ENCODE measurements at regions not wholly inside any gene's neighbourhood (a gene's known extent, or its start where the extent isn't known, plus 50 kb on each side); places are given as distances from the start of the nearest gene placed in this dataset.

GRCh38 chr4:73675623-73676022 is 55.4 kb upstream of the RASSF6 start:
- Histone ChIP-seq H3K27ac (ENCODE audit: low read length) (peak overlapping the region; percentile 96), H3F3A (ENCODE audit: low read length, unreplicated experiment) (peaks cover 35% of the 10 kb centered on the region), H4K20me1 (ENCODE audit: low read length) (no peaks in the 10 kb centered on the region), H2AFZ (ENCODE audit: low read length) (no peak overlapping the region), H3K4me1 (ENCODE audit: insufficient read depth, low read length) (peaks cover 69% of the 10 kb centered on the region), H3K79me2 (ENCODE audit: low read length) (no peaks in the 10 kb centered on the region), H3K9ac (ENCODE audit: low read length) (peak overlapping the region; percentile 92), H3K9me2 (replicated peaks; ENCODE audit: low read length) (no peaks in the 10 kb centered on the region), H3K27me3 (ENCODE audit: low read length) (no peaks in the 10 kb centered on the region), H3K36me3 (ENCODE audit: low read depth, low read length) (no peaks in the 10 kb centered on the region), H3K9me3 (ENCODE audit: low read length) (no peaks in the 10 kb centered on the region), H3K4me3 (ENCODE audit: low read length) (no peak overlapping the region), H3K4me2 (ENCODE audit: low read length) (peak overlapping the region; percentile 62)
- ChIA-PET POLR2A (ENCODE audit: unreplicated experiment) (interaction anchor here (0.6 to 1.5 kb wide), 4 partner anchors 32 to 381 kb away, joined by 3 to 5 read pairs (median 4); no protein-coding TSS in a partner anchor), CTCF (interaction anchor here (1.6 kb wide), 1 partner anchor 189 kb away, joined by 7 read pairs; no protein-coding TSS in a partner anchor)
- no peak for TF ChIP-seq CTCF (conservative IDR thresholded peaks at IDR 0.05; ENCODE audit: low read depth, low read length)
- no peak for DNase-seq
- BruUV-seq (replicated peaks): no TSS peak
- no peak for ATAC-seq
- intact Hi-C loops (cut with micrococcal nuclease): loop anchor here (2.0 to 5.0 kb wide), 2 partner anchors 189 to 247 kb away; no protein-coding TSS in a partner anchor

GRCh38 chr4:73676136-73676535 is 55.9 kb upstream of the RASSF6 start:
- Histone ChIP-seq H3K4me2 (ENCODE audit: low read length) (peak overlapping the region; percentile 62), H2AFZ (ENCODE audit: low read length) (no peak overlapping the region), H3K79me2 (ENCODE audit: low read length) (no peaks in the 10 kb centered on the region), H3K4me1 (ENCODE audit: insufficient read depth, low read length) (peaks cover 74% of the 10 kb centered on the region), H3K9me2 (replicated peaks; ENCODE audit: low read length) (no peaks in the 10 kb centered on the region), H3K4me3 (ENCODE audit: low read length) (no peak overlapping the region), H3K27ac (ENCODE audit: low read length) (peak overlapping the region; percentile 96), H4K20me1 (ENCODE audit: low read length) (no peaks in the 10 kb centered on the region), H3K9me3 (ENCODE audit: low read length) (no peaks in the 10 kb centered on the region), H3K9ac (ENCODE audit: low read length) (peak overlapping the region; percentile 92), H3F3A (ENCODE audit: low read length, unreplicated experiment) (peaks cover 35% of the 10 kb centered on the region), H3K27me3 (ENCODE audit: low read length) (no peaks in the 10 kb centered on the region), H3K36me3 (ENCODE audit: low read depth, low read length) (no peaks in the 10 kb centered on the region)
- POLR2A ChIA-PET (ENCODE audit: unreplicated experiment): interaction anchor here (0.5 to 1.5 kb wide), 7 partner anchors 32 to 380 kb away, joined by 3 to 6 read pairs (median 4); no protein-coding TSS in a partner anchor
- intact Hi-C loops (cut with micrococcal nuclease): loop anchor here (2.0 to 5.0 kb wide), 2 partner anchors 189 to 246 kb away; no protein-coding TSS in a partner anchor
- DNase-seq (peak; percentile 61), ATAC-seq (no peak)
- TF ChIP-seq EZH2phosphoT487 (IDR thresholded peaks at IDR 0.05; ENCODE audit: borderline replicate concordance, low read length) (no peak), CTCF (conservative IDR thresholded peaks at IDR 0.05; ENCODE audit: low read depth, low read length) (no peak), EZH2 (IDR thresholded peaks at IDR 0.05; ENCODE audit: low read length, unreplicated experiment) (no peak)
- CTCF ChIA-PET: interaction anchor here (0.5 to 1.6 kb wide), 3 partner anchors 22 to 252 kb away, joined by 3 to 7 read pairs (median 4); no protein-coding TSS in a partner anchor
- BruUV-seq (replicated peaks): no TSS peak

- no peaks in the 10 kb centered on the region for H3K9me3 ChIP-seq (ENCODE audit: low read length)
- no peaks in the 10 kb centered on the region for H3K36me3 ChIP-seq (ENCODE audit: low read depth, low read length)
- no peaks in the 10 kb centered on the region for H3K9me2 ChIP-seq (replicated peaks; ENCODE audit: low read length)
- POLR2A ChIA-PET (ENCODE audit: unreplicated experiment): interaction anchor here (0.5 to 1.5 kb wide), 11 partner anchors 26 to 367 kb away, joined by 3 to 17 read pairs (median 5); no protein-coding TSS in a partner anchor
- no peak for TF ChIP-seq EZH2phosphoT487 (IDR thresholded peaks at IDR 0.05; ENCODE audit: borderline replicate concordance, low read length)
- TF ChIP-seq CTCF (conservative IDR thresholded peaks at IDR 0.05; ENCODE audit: low read depth, low read length): no peak
- no peak for TF ChIP-seq EZH2 (IDR thresholded peaks at IDR 0.05; ENCODE audit: low read length, unreplicated experiment)
- H3K4me3 ChIP-seq (ENCODE audit: low read length): no peak overlapping the region
- intact Hi-C loops (cut with micrococcal nuclease): loop anchor here (1.0 to 5.0 kb wide), 3 partner anchors 63 to 245 kb away; partner anchors contain the start of gene CXCL8
- BruUV-seq (replicated peaks): no TSS peak
- no peaks in the 10 kb centered on the region for H4K20me1 ChIP-seq (ENCODE audit: low read length)
- no peaks in the 10 kb centered on the region for H3K79me2 ChIP-seq (ENCODE audit: low read length)
- peak overlapping the region; percentile 96 for H3K27ac ChIP-seq (ENCODE audit: low read length)
- peaks cover 82% of the 10 kb centered on the region for H3K4me1 ChIP-seq (ENCODE audit: insufficient read depth, low read length)
- CTCF ChIA-PET: interaction anchor here (0.5 to 1.6 kb wide), 3 partner anchors 23 to 251 kb away, joined by 3 to 7 read pairs (median 4); no protein-coding TSS in a partner anchor
- ATAC-seq (peak; percentile 81), DNase-seq (peak; percentile 100)
- no peak overlapping the region for H2AFZ ChIP-seq (ENCODE audit: low read length)
- H3F3A ChIP-seq (ENCODE audit: low read length, unreplicated experiment): peaks cover 37% of the 10 kb centered on the region
- peak overlapping the region; percentile 92 for H3K9ac ChIP-seq (ENCODE audit: low read length)
- H3K4me2 ChIP-seq (ENCODE audit: low read length): peak overlapping the region; percentile 62
- H3K27me3 ChIP-seq (ENCODE audit: low read length): no peaks in the 10 kb centered on the region
Observed at GRCh38 chr4:73676861-73677323, 56.7 kb upstream of the RASSF6 start.

Data from PC-3 (cell line).